HCT116 (cell line): ENCODE measurements at regions not wholly inside any gene's neighbourhood (a gene's known extent, or its start where the extent isn't known, plus 50 kb on each side); places are given as distances from the start of the nearest gene placed in this dataset.

Experiments
- ATAC-seq: fragments of 200-7000 bp; cut with Tn5 transposase; 2 replicates; pipeline ENCODE4 v1.9.1; 2020; ENCODE audit warnings: mild to moderate bottlenecking, moderate library complexity
- BruUV-seq: library from RNA; stranded (reverse); fragments of 400-500 nt; replicated peaks from 2 replicates; lab custom pipeline; 2021; lab: Mats Ljungman, UMichigan
- CTCF ChIA-PET: fragments of 300-600 bp; sonication (Branson Sonifier 250); formaldehyde crosslinking; loops from one replicate; lab custom pipeline; 2021; ENCODE audit warnings: antibody characterized with exemption; lab: Charles Lee
- POLR2A ChIA-PET: fragments of 300-600, 350-600 bp; sonication (Branson Sonifier 250); formaldehyde crosslinking; loops from one replicate; lab custom pipeline; 2021; ENCODE audit warnings: antibody characterized with exemption; lab: Charles Lee
- RAD21 ChIA-PET, 2 experiments: fragments of 300-600 bp; sonication (Branson Sonifier 250); formaldehyde crosslinking; loops; one replicate each; lab custom pipeline; 2023; ENCODE audit warnings: low total read pairs in 2 of 2; ENCODE audit not compliant: uncharacterized antibody in 2 of 2, unreplicated experiment in 2 of 2, low non-redundant PET in 1 of 2; lab: Charles Lee
- DNase-seq: peaks from one replicate; pipeline ENCODE4 v3.0.0-alpha.2; 2010; ENCODE audit warnings: low read depth, low spot score
- H2AFZ ChIP-seq: fragments of 200-600 bp; shearing (Covaris generic), sonication (generic); 2 replicates; pipeline ENCODE4 v1.6.1; 2017; ENCODE audit warnings: low read depth, mixed run types, mixed read lengths, antibody characterized with exemption, low read length; ENCODE audit not compliant: poor library complexity, severe bottlenecking
- H3K27ac ChIP-seq: 2 replicates; pipeline ENCODE4 v1.5.1; 2012; ENCODE audit warnings: low read depth, low read length
- H3K27me3 ChIP-seq: fragments of 200-600 bp; sonication (generic); 2 replicates; pipeline ENCODE4 v1.6.1; 2016; ENCODE audit warnings: mixed run types, low read length, mixed read lengths; ENCODE audit not compliant: insufficient read depth
- H3K36me3 ChIP-seq, 2 experiments: fragments of 200-500 bp in 1 of 2; fragments of 200-600 bp in 1 of 2; sonication (Bioruptor generic) in 1 of 2; sonication (generic) in 1 of 2; 2 replicates each; pipeline versions ENCODE4 v1.5.1 to v1.6.1; 2014 to 2016; ENCODE audit warnings: low read length in 2 of 2, inconsistent platforms in 1 of 2, mixed read lengths in 1 of 2, mixed run types in 1 of 2; ENCODE audit not compliant: insufficient read depth in 2 of 2, control insufficient read depth in 1 of 2
- H3K4me1 ChIP-seq, 2 experiments: fragments of 200-600 bp in 1 of 2; sonication (generic) in 1 of 2; 2 replicates each; pipeline versions ENCODE4 v1.5.1 to v1.6.1; 2012 to 2017; ENCODE audit warnings: low read length in 2 of 2, inconsistent platforms in 1 of 2, mild to moderate bottlenecking in 1 of 2, mixed read lengths in 1 of 2, mixed run types in 1 of 2, moderate library complexity in 1 of 2; ENCODE audit not compliant: insufficient read depth in 2 of 2, control insufficient read depth in 1 of 2
- H3K4me2 ChIP-seq: fragments of 200-600 bp; sonication (generic); 2 replicates; pipeline ENCODE4 v1.6.1; 2017; ENCODE audit warnings: mixed run types, low read length, mixed read lengths
- H3K4me3 ChIP-seq, 2 experiments: fragments of 200-600 bp in 1 of 2; sonication (generic) in 1 of 2; replicated peaks in 1 of 2; 2 replicates each; pipeline ENCODE4 v1.5.1; 2011 to 2016; ENCODE audit warnings: low read length in 2 of 2, control low read depth in 1 of 2, low read depth in 1 of 2, mild to moderate bottlenecking in 1 of 2, mixed read lengths in 1 of 2, mixed run types in 1 of 2
- H3K79me2 ChIP-seq: fragments of 200-600 bp; sonication (generic); 2 replicates; pipeline ENCODE4 v1.6.1; 2017; ENCODE audit warnings: mild to moderate bottlenecking, mixed run types, low read length, moderate library complexity, mixed read lengths; ENCODE audit not compliant: insufficient read depth
- H3K9ac ChIP-seq: fragments of 200-600 bp; sonication (generic); 2 replicates; pipeline ENCODE4 v1.6.1; 2016; ENCODE audit warnings: low read length, mixed read lengths
- H3K9me2 ChIP-seq: fragments of 200-600 bp; sonication (generic), shearing (Covaris generic); 2 replicates; pipeline ENCODE4 v1.6.1; 2017; ENCODE audit warnings: mixed run types, mild to moderate bottlenecking, moderate library complexity; ENCODE audit not compliant: insufficient read depth
- H3K9me3 ChIP-seq, 2 experiments: fragments of 200-500 bp in 1 of 2; fragments of 200-600 bp in 1 of 2; sonication (Bioruptor generic) in 1 of 2; sonication (generic) in 1 of 2; 2 replicates each; pipeline ENCODE4 v1.6.1; 2014 to 2017; ENCODE audit warnings: low read length in 2 of 2, mixed read lengths in 2 of 2, inconsistent platforms in 1 of 2, low read depth in 1 of 2, mild to moderate bottlenecking in 1 of 2, mixed run types in 1 of 2, moderate library complexity in 1 of 2; ENCODE audit not compliant: control insufficient read depth in 1 of 2, insufficient read depth in 1 of 2
- H4K20me1 ChIP-seq: fragments of 200-600 bp; sonication (generic), shearing (Covaris generic); 2 replicates; pipeline ENCODE4 v1.6.1; 2017; ENCODE audit warnings: mixed run types, mild to moderate bottlenecking, moderate library complexity; ENCODE audit not compliant: insufficient read depth
- ATF3 ChIP-seq: IDR thresholded peaks from 2 replicates; pipeline ENCODE4 v1.6.1; 2012
- CBX3 ChIP-seq: IDR thresholded peaks from 2 replicates; pipeline ENCODE4 v1.6.1; 2012; ENCODE audit warnings: low read depth
- CEBPB ChIP-seq: IDR thresholded peaks from 2 replicates; pipeline ENCODE4 v1.6.1; 2012; ENCODE audit warnings: low read depth
- EGR1 ChIP-seq: IDR thresholded peaks from 2 replicates; pipeline ENCODE4 v1.6.1; 2012; ENCODE audit warnings: low read depth
- EZH2 ChIP-seq: fragments of 200-600 bp; sonication (generic); IDR thresholded peaks from 2 replicates; pipeline ENCODE4 v1.6.1; 2017; ENCODE audit warnings: antibody characterized with exemption, mixed run types
- EZH2phosphoT487 ChIP-seq: fragments of 200-600 bp; IDR thresholded peaks from 2 replicates; pipeline ENCODE4 v1.6.1; 2018; ENCODE audit warnings: antibody characterized with exemption, borderline replicate concordance
- FOSL1 ChIP-seq: IDR thresholded peaks from 2 replicates; pipeline ENCODE4 v1.6.1; 2012; ENCODE audit warnings: low read depth
- JUND ChIP-seq: IDR thresholded peaks from 2 replicates; pipeline ENCODE4 v1.6.1; 2012
- MAX ChIP-seq: IDR thresholded peaks from 2 replicates; pipeline ENCODE4 v1.6.1; 2012
- POLR2AphosphoS5 ChIP-seq: IDR thresholded peaks from 2 replicates; pipeline ENCODE4 v1.6.1; 2011; ENCODE audit warnings: mild to moderate bottlenecking, low read depth, low read length, moderate library complexity
- RAD21 ChIP-seq: IDR thresholded peaks from 2 replicates; pipeline ENCODE4 v1.6.1; 2012; ENCODE audit warnings: low read depth, mild to moderate bottlenecking
- REST ChIP-seq: IDR thresholded peaks from 2 replicates; pipeline ENCODE4 v1.6.1; 2012; ENCODE audit warnings: low read depth
- SIN3A ChIP-seq: IDR thresholded peaks from 2 replicates; pipeline ENCODE4 v1.6.1; 2012; ENCODE audit warnings: low read depth
- TCF7L2 ChIP-seq: IDR thresholded peaks from 2 replicates; pipeline ENCODE4 v1.7.0; 2011; ENCODE audit warnings: borderline replicate concordance, inconsistent platforms; ENCODE audit not compliant: insufficient read depth, insufficient read length; ENCODE audit errors: extremely low read depth
- YY1 ChIP-seq: IDR thresholded peaks from 2 replicates; pipeline ENCODE4 v1.6.1; 2011; ENCODE audit warnings: low read length, low read depth, moderate library complexity, mild to moderate bottlenecking; ENCODE audit not compliant: insufficient replicate concordance; ENCODE audit errors: extremely low read depth
- ZBTB33 ChIP-seq: IDR thresholded peaks from 2 replicates; pipeline ENCODE4 v1.6.1; 2011; ENCODE audit warnings: mild to moderate bottlenecking, low read length, moderate library complexity; ENCODE audit not compliant: insufficient replicate concordance; ENCODE audit errors: extremely low read depth
- ZFX ChIP-seq: fragments of 450-650 bp; IDR thresholded peaks from 2 replicates; pipeline ENCODE4 v1.6.1; 2017
- intact Hi-C: fragments of 100-400 bp; cut with micrococcal nuclease; formaldehyde crosslinking; loops from 2 replicates; pipeline ENCODE4 v1.10.0; 2022
- TF ChIP-seq, protein P1 (sequence below), 3 experiments: fragments of 200-600 bp in 1 of 3; sonication (generic) in 1 of 3; IDR thresholded peaks in 2 of 3; conservative IDR thresholded peaks in 1 of 3; 2 replicates each; pipeline ENCODE4 v1.5.1; 2012 to 2017; ENCODE audit warnings: low read depth in 2 of 3, low read length in 2 of 3, antibody characterized with exemption in 1 of 3, borderline replicate concordance in 1 of 3, control low read depth in 1 of 3, mild to moderate bottlenecking in 1 of 3, mixed read lengths in 1 of 3, mixed run types in 1 of 3, moderate library complexity in 1 of 3; ENCODE audit not compliant: insufficient read depth in 1 of 3

DNA sequence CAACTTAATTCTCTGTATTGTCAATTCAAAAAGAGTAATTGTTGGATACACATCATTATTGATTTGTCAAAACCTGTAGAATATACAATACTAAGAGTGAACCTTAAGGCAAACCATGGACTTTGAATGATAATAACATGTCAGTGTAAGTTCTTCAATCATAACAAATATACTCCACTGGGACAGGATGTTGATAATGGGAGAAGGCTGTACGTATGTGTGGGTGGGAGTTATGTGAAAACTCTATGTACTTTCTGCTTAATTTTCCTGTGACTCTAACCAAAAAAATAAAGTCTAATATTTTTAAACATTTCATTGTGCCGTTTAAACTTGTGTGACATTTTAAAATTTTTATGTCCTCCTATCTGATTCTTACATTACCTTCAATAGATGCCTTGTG is 526.7 kb downstream of the SUCLA2 start:
- TF ChIP-seq YY1 (no peak), ATF3 (no peak), FOSL1 (no peak), JUND (no peak), EZH2 (no peak), CBX3 (no peak), POLR2AphosphoS5 (no peak), SIN3A (no peak), EGR1 (no peak), ZBTB33 (no peak), CEBPB (no peak), MAX (no peak), ZFX (no peak), EZH2phosphoT487 (no peak), TCF7L2 (no peak), RAD21 (no peak), REST (no peak)
- TF ChIP-seq, protein P1, sequence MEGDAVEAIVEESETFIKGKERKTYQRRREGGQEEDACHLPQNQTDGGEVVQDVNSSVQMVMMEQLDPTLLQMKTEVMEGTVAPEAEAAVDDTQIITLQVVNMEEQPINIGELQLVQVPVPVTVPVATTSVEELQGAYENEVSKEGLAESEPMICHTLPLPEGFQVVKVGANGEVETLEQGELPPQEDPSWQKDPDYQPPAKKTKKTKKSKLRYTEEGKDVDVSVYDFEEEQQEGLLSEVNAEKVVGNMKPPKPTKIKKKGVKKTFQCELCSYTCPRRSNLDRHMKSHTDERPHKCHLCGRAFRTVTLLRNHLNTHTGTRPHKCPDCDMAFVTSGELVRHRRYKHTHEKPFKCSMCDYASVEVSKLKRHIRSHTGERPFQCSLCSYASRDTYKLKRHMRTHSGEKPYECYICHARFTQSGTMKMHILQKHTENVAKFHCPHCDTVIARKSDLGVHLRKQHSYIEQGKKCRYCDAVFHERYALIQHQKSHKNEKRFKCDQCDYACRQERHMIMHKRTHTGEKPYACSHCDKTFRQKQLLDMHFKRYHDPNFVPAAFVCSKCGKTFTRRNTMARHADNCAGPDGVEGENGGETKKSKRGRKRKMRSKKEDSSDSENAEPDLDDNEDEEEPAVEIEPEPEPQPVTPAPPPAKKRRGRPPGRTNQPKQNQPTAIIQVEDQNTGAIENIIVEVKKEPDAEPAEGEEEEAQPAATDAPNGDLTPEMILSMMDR (IDR thresholded peaks at IDR 0.05 in 2 of 3, conservative IDR thresholded peaks at IDR 0.05 in 1 of 3; ENCODE audit: borderline replicate concordance in 1 of 3, insufficient read depth in 1 of 3, low read depth in 2 of 3, low read length in 2 of 3), result no peak
- no peak for ATAC-seq
- Histone ChIP-seq H3K36me3 (no peaks in the 10 kb centered on the region), H3K4me3 (no peak overlapping the region), H4K20me1 (no peaks in the 10 kb centered on the region), H2AFZ (no peak overlapping the region), H3K27ac (no peak overlapping the region), H3K27me3 (no peaks in the 10 kb centered on the region), H3K4me1 (no peaks in the 10 kb centered on the region), H3K4me2 (no peak overlapping the region), H3K9me2 (no peaks in the 10 kb centered on the region), H3K9me3 (peaks cover 0 to 3% of the 10 kb centered on the region in 2 experiments; a peak in 1 of 4 replicates), H3K79me2 (no peaks in the 10 kb centered on the region), H3K9ac (no peak overlapping the region)
- RAD21 ChIA-PET, result no interaction called here
- intact Hi-C loops, result no loop called here
- no peak for DNase-seq
- POLR2A ChIA-PET, result no interaction called here
- CTCF ChIA-PET, result no interaction called here
- BruUV-seq, result no TSS peak
